PC-3 (cell line): ENCODE measurements at regions not wholly inside any gene's neighbourhood (a gene's known extent, or its start where the extent isn't known, plus 50 kb on each side); places are given as distances from the start of the nearest gene placed in this dataset.
A peak's percentile ranks its signal among the peaks of the same experiment; 100 is the strongest.

ENCODE experiments used
- ATAC-seq: fragments of 200-7000 bp; cut with Tn5 transposase; 2 replicates; pipeline ENCODE4 v1.9.1; 2020; ENCODE audit warnings: mild to moderate bottlenecking, moderate library complexity
- BruUV-seq: library from RNA; stranded (reverse); fragments of 400-500 nt; replicated peaks from 2 replicates; lab custom pipeline; 2021; lab: Mats Ljungman, UMichigan
- CTCF ChIA-PET: fragments of 300-600 bp; sonication (Branson Sonifier 250); formaldehyde crosslinking; loops from one replicate; lab custom pipeline; 2022; ENCODE audit warnings: antibody characterized with exemption; lab: Charles Lee
- POLR2A ChIA-PET: fragments of 300-600 bp; sonication (Branson Sonifier 250); formaldehyde crosslinking; loops from one replicate; lab custom pipeline; 2022; ENCODE audit warnings: antibody characterized with exemption; ENCODE audit not compliant: unreplicated experiment; lab: Charles Lee
- DNase-seq: peaks from one replicate; pipeline ENCODE4 v3.0.0-alpha.2; 2015
- H2AFZ ChIP-seq: fragments of 300-600 bp; sonication (generic); 2 replicates; pipeline ENCODE4 v1.6.0; 2016; ENCODE audit warnings: antibody characterized with exemption, low read length
- H3F3A ChIP-seq: fragments of 300-600 bp; sonication (generic); one replicate; pipeline ENCODE4 v1.6.0; 2017; ENCODE audit warnings: antibody characterized with exemption, low read length, control low read depth, mild to moderate bottlenecking; ENCODE audit not compliant: unreplicated experiment
- H3K27ac ChIP-seq: fragments of 300-600 bp; sonication (generic); 2 replicates; pipeline ENCODE4 v1.5.1; 2016; ENCODE audit warnings: mild to moderate bottlenecking, low read length
- H3K27me3 ChIP-seq: fragments of 300-600 bp; sonication (generic); 2 replicates; pipeline ENCODE4 v1.6.1; 2016; ENCODE audit warnings: low read length, mixed read lengths
- H3K36me3 ChIP-seq: fragments of 300-600 bp; sonication (generic); 2 replicates; pipeline ENCODE4 v1.6.1; 2016; ENCODE audit warnings: low read depth, mixed run types, low read length, mixed read lengths
- H3K4me1 ChIP-seq: fragments of 300-600 bp; sonication (generic); 2 replicates; pipeline ENCODE4 v1.5.1; 2016; ENCODE audit warnings: low read length; ENCODE audit not compliant: insufficient read depth
- H3K4me2 ChIP-seq: fragments of 300-600 bp; sonication (generic); 2 replicates; pipeline ENCODE4 v1.6.0; 2016; ENCODE audit warnings: low read length
- H3K4me3 ChIP-seq: fragments of 300-600 bp; sonication (generic); 2 replicates; pipeline ENCODE4 v1.5.1; 2016; ENCODE audit warnings: mild to moderate bottlenecking, low read length, mixed read lengths
- H3K79me2 ChIP-seq: fragments of 300-600 bp; sonication (generic); 2 replicates; pipeline ENCODE4 v1.6.1; 2017; ENCODE audit warnings: low read length, mixed read lengths
- H3K9ac ChIP-seq: fragments of 300-600 bp; sonication (generic); 2 replicates; pipeline ENCODE4 v1.6.0; 2016; ENCODE audit warnings: mild to moderate bottlenecking, low read length
- H3K9me2 ChIP-seq: fragments of 300-600 bp; sonication (generic); replicated peaks from 2 replicates; pipeline ENCODE4 v1.6.1; 2016; ENCODE audit warnings: mixed run types, low read length, mixed read lengths
- H3K9me3 ChIP-seq: fragments of 300-600 bp; sonication (generic); 2 replicates; pipeline ENCODE4 v1.6.1; 2016; ENCODE audit warnings: low read length, mixed read lengths
- H4K20me1 ChIP-seq: fragments of 300-600 bp; sonication (generic); 2 replicates; pipeline ENCODE4 v1.6.1; 2016; ENCODE audit warnings: low read length, mixed read lengths
- EZH2 ChIP-seq: fragments of 300-600 bp; sonication (generic); IDR thresholded peaks from one replicate; pipeline ENCODE4 v1.6.1; 2017; ENCODE audit warnings: antibody characterized with exemption, mild to moderate bottlenecking, low read length; ENCODE audit not compliant: unreplicated experiment
- EZH2phosphoT487 ChIP-seq: fragments of 300-600 bp; sonication (generic); IDR thresholded peaks from 2 replicates; pipeline ENCODE4 v1.6.1; 2018; ENCODE audit warnings: mild to moderate bottlenecking, antibody characterized with exemption, low read length, borderline replicate concordance
- intact Hi-C: fragments of 100-400 bp; cut with micrococcal nuclease; formaldehyde crosslinking; loops from 2 replicates; pipeline ENCODE4 v1.9.0; 2023
- TF ChIP-seq, protein P1 (sequence below): fragments of 300-600 bp; sonication (generic); conservative IDR thresholded peaks from 2 replicates; pipeline ENCODE4 v1.5.1; 2017; ENCODE audit warnings: antibody characterized with exemption, low read depth, mild to moderate bottlenecking, low read length

DNA sequence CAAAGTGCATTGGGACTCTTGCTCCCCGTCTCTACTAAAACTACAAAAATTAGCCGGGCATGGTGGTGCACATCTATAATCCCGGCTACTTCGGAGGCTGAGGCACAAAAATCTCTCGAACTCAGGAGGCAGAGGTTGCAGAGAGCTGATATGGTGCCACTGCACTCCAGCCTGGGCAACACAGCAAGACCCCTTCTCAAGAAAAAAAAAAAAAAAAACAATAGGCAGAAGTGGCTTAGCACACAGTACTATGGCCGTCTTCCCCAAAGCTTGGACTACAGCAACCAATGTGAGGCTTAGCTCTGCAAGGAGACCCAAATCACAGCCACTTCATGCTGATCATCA is 162.8 kb upstream of the PRDX4 start:
- ATAC-seq (no peak), DNase-seq (no peak)
- H3F3A ChIP-seq: no peaks in the 10 kb centered on the region
- intact Hi-C loops: loop anchor here (2.0 kb wide), 1 partner anchor 44 kb away; no protein-coding TSS in a partner anchor
- no peaks in the 10 kb centered on the region for H3K79me2 ChIP-seq
- H3K4me1 ChIP-seq: peaks cover 30% of the 10 kb centered on the region
- H3K9me2 ChIP-seq: no peaks in the 10 kb centered on the region
- H4K20me1 ChIP-seq: no peaks in the 10 kb centered on the region
- no peaks in the 10 kb centered on the region for H3K9me3 ChIP-seq
- BruUV-seq: no TSS peak
- no peak overlapping the region for H3K9ac ChIP-seq
- no peak overlapping the region for H2AFZ ChIP-seq
- TF ChIP-seq EZH2phosphoT487: no peak
- no peak for TF ChIP-seq EZH2
- TF ChIP-seq, protein P1, sequence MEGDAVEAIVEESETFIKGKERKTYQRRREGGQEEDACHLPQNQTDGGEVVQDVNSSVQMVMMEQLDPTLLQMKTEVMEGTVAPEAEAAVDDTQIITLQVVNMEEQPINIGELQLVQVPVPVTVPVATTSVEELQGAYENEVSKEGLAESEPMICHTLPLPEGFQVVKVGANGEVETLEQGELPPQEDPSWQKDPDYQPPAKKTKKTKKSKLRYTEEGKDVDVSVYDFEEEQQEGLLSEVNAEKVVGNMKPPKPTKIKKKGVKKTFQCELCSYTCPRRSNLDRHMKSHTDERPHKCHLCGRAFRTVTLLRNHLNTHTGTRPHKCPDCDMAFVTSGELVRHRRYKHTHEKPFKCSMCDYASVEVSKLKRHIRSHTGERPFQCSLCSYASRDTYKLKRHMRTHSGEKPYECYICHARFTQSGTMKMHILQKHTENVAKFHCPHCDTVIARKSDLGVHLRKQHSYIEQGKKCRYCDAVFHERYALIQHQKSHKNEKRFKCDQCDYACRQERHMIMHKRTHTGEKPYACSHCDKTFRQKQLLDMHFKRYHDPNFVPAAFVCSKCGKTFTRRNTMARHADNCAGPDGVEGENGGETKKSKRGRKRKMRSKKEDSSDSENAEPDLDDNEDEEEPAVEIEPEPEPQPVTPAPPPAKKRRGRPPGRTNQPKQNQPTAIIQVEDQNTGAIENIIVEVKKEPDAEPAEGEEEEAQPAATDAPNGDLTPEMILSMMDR: no peak
- ChIA-PET POLR2A (no interaction called here), CTCF (no interaction called here)
- H3K27me3 ChIP-seq: no peaks in the 10 kb centered on the region
- no peak overlapping the region for H3K4me3 ChIP-seq
- H3K36me3 ChIP-seq: no peaks in the 10 kb centered on the region
- no peak overlapping the region for H3K4me2 ChIP-seq
- peak overlapping the region; percentile 59 for H3K27ac ChIP-seq

DNA sequence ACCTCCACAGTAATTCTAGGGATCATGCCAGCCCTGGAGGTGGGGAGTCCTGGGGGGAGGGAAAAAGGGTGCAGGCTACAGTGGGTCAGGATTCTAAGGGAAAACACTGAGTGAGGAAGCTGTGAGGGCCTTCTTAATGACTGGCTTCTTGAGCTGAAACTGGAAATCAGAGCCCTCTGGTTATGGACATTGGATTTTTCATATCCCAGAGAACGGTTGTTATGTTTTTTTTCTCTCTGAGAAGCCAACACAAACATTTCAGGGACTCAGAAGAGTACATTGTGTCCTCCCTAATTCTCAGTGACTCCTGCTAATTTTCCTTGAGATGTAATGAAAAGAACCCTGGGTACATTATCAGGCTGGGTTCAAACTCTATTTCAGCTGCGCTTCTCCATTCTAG is 162.4 kb upstream of the PRDX4 start:
- H3F3A ChIP-seq: no peaks in the 10 kb centered on the region
- no peak overlapping the region for H3K4me2 ChIP-seq
- ChIA-PET CTCF (no interaction called here), POLR2A (interaction anchor here (0.5 kb wide), 1 partner anchor 387 kb away, joined by 3 read pairs; no protein-coding TSS in a partner anchor)
- H3K79me2 ChIP-seq: no peaks in the 10 kb centered on the region
- H2AFZ ChIP-seq: no peak overlapping the region
- peaks cover 30% of the 10 kb centered on the region for H3K4me1 ChIP-seq
- no peaks in the 10 kb centered on the region for H4K20me1 ChIP-seq
- TF ChIP-seq EZH2phosphoT487 (no peak), EZH2 (no peak)
- TF ChIP-seq, protein P1: no peak
- no peak overlapping the region for H3K4me3 ChIP-seq
- intact Hi-C loops: loop anchor here (2.0 kb wide), 1 partner anchor 44 kb away; no protein-coding TSS in a partner anchor
- ATAC-seq (no peak), DNase-seq (no peak)
- BruUV-seq: no TSS peak
- no peaks in the 10 kb centered on the region for H3K9me3 ChIP-seq
- no peaks in the 10 kb centered on the region for H3K36me3 ChIP-seq
- peak overlapping the region; percentile 59 for H3K27ac ChIP-seq
- no peak overlapping the region for H3K9ac ChIP-seq
- no peaks in the 10 kb centered on the region for H3K9me2 ChIP-seq
- H3K27me3 ChIP-seq: no peaks in the 10 kb centered on the region

DNA sequence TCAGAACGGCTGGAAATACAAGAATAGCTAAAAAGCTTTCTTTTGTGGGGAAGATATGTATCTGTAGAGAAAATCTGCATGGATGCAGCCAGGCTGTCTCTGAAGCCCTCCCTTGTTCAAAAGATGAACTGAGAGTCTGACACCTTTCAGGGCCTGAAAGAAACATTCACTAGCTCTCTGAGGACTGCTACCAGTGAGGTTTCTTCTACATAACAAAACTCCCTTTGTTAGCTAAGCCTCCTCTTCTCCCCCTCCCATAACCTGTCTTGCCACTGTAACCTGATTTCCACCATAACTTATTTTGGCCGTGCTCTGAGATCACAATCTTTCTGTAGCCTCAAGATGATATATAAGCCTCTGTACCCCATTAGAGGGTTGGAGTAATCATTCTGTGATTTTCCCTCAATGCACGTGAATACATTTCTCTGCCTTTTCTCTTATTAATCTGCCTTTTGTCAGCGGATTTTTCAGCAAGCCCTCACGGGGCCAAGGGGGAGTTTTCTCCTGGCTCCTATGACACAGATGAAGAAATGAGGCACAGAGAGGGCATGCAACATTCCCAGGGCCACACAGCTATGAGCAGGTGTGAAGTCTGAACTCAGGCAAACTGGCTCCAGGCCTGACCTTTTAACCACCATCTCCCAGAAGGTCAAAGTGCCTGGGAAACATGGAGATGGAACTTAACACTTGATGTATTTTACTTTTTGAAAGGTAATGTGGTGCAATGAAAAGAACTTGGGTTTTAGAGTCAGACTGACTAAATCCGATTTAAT is 161.6 kb upstream of the PRDX4 start:
- Histone ChIP-seq H2AFZ (no peak overlapping the region), H3K27ac (no peak overlapping the region), H3F3A (no peaks in the 10 kb centered on the region), H3K9ac (no peak overlapping the region), H3K9me3 (no peaks in the 10 kb centered on the region), H3K79me2 (no peaks in the 10 kb centered on the region), H3K4me2 (no peak overlapping the region), H3K27me3 (no peaks in the 10 kb centered on the region), H3K4me3 (no peak overlapping the region), H3K9me2 (no peaks in the 10 kb centered on the region), H3K4me1 (peaks cover 30% of the 10 kb centered on the region), H4K20me1 (no peaks in the 10 kb centered on the region), H3K36me3 (no peaks in the 10 kb centered on the region)
- ATAC-seq: no peak
- POLR2A ChIA-PET: interaction anchor here (0.5 kb wide), 1 partner anchor 387 kb away, joined by 3 read pairs; no protein-coding TSS in a partner anchor
- DNase-seq: peak; percentile 30
- CTCF ChIA-PET: no interaction called here
- TF ChIP-seq, protein P1: no peak
- no peak for TF ChIP-seq EZH2phosphoT487
- no peak for TF ChIP-seq EZH2
- intact Hi-C loops: loop anchor here (2.0 kb wide), 1 partner anchor 43 kb away; no protein-coding TSS in a partner anchor
- BruUV-seq: no TSS peak
